Mesendoderm (in vitro differentiated cells): ENCODE measurements at regions not wholly inside any gene's neighbourhood (a gene's known extent, or its start where the extent isn't known, plus 50 kb on each side); places are given as distances from the start of the nearest gene placed in this dataset.

ENCODE experiments used
- DNase-seq: peaks from one replicate; pipeline ENCODE4 v3.0.0; 2013
- H2AK5ac ChIP-seq: 2 replicates; pipeline ENCODE4 v1.6.1; 2013; ENCODE audit warnings: low read length, inconsistent platforms
- H2BK120ac ChIP-seq: 2 replicates; pipeline ENCODE4 v1.6.1; 2013; ENCODE audit warnings: low read depth, mild to moderate bottlenecking, low read length, moderate library complexity, mixed read lengths
- H2BK15ac ChIP-seq: replicated peaks from 2 replicates; pipeline ENCODE4 v1.6.1; 2013; ENCODE audit warnings: low read depth, mild to moderate bottlenecking, moderate library complexity
- H2BK5ac ChIP-seq: 2 replicates; pipeline ENCODE4 v1.6.1; 2013; ENCODE audit warnings: low read length, inconsistent platforms
- H3K18ac ChIP-seq: 2 replicates; pipeline ENCODE4 v1.6.1; 2013; ENCODE audit warnings: mild to moderate bottlenecking, low read length, mixed read lengths
- H3K23ac ChIP-seq: one replicate; pipeline ENCODE4 v1.6.1; 2013; ENCODE audit warnings: low read length
- H3K27ac ChIP-seq: 2 replicates; pipeline ENCODE4 v1.5.1; 2013; ENCODE audit warnings: low read depth, mild to moderate bottlenecking, inconsistent platforms, low read length, moderate library complexity
- H3K27me3 ChIP-seq: 2 replicates; pipeline ENCODE4 v1.6.1; 2013; ENCODE audit warnings: low read length, control low read depth, mild to moderate bottlenecking, inconsistent platforms; ENCODE audit not compliant: insufficient read depth, poor library complexity
- H3K36me3 ChIP-seq: 2 replicates; pipeline ENCODE4 v1.6.1; 2013; ENCODE audit warnings: low read length, inconsistent platforms; ENCODE audit not compliant: control insufficient read depth, insufficient read depth
- H3K4ac ChIP-seq: one replicate; pipeline ENCODE4 v1.6.1; 2013; ENCODE audit warnings: low read depth, mild to moderate bottlenecking, low read length, moderate library complexity
- H3K4me1 ChIP-seq: 2 replicates; pipeline ENCODE4 v1.6.1; 2013; ENCODE audit warnings: low read depth, low read length, inconsistent platforms; ENCODE audit not compliant: control insufficient read depth
- H3K4me2 ChIP-seq: 2 replicates; pipeline ENCODE4 v1.6.1; 2013; ENCODE audit warnings: low read length
- H3K4me3 ChIP-seq: 2 replicates; pipeline ENCODE4 v1.5.1; 2013; ENCODE audit warnings: mild to moderate bottlenecking, low read length
- H3K56ac ChIP-seq: one replicate; pipeline ENCODE4 v1.6.1; 2013; ENCODE audit warnings: low read length
- H3K79me1 ChIP-seq: 2 replicates; pipeline ENCODE4 v1.6.1; 2013; ENCODE audit warnings: low read length, inconsistent platforms
- H3K79me2 ChIP-seq: 2 replicates; pipeline ENCODE4 v1.6.1; 2013; ENCODE audit warnings: mild to moderate bottlenecking, low read length; ENCODE audit not compliant: control insufficient read depth, insufficient read depth
- H3K9ac ChIP-seq: 2 replicates; pipeline ENCODE4 v1.6.1; 2013; ENCODE audit warnings: low read length, inconsistent platforms
- H4K5ac ChIP-seq: one replicate; pipeline ENCODE4 v1.6.1; 2013; ENCODE audit warnings: low read length
- H4K8ac ChIP-seq: one replicate; pipeline ENCODE4 v1.6.1; 2013; ENCODE audit warnings: low read depth, mild to moderate bottlenecking, control low read depth, low read length, moderate library complexity
- WGBS: extraction: QIAGEN DNeasy Blood & Tissue Kit; methylation state at CpG from one replicate; pipeline ENCODE4 v1.1.7; 2013; ENCODE audit warnings: low lambda C conversion rate, missing lambda C conversion rate; ENCODE audit not compliant: insufficient coverage; ENCODE audit errors: extremely low coverage; 5-methylcytosine and 5-hydroxymethylcytosine counted together

DNA sequence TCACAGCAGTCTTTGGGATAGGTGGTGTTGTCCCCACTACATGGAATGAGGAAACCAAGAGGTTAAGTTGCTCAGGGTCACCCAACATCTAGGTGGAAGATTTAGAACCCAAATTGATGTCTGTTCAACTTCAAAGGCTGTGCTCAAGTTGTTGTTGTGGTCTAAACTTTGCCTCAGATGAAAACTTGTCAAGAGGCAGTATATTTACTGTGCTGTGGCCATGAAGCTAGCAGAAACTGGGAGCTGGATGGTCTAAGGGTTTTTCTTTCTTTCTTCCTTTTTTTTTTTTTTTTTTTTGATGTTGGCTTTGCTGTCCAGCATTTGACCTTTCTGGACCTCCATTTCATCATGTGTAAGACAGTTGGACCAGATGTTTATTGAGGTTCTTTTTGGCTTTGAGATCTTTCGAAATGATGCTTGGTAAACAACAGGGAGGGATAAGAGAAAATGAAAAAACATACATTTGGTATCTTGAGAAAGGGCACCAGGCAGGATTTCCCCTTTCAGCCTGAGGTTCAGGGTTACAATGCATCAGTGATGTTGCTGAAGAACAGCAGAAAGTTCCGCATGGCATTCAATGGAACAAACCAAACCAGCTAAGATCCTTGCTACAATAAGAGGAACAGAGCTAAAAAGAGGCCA, 166.2 kb upstream of the RPS6KA3 start:
- Histone ChIP-seq H3K18ac (no peak overlapping the region), H3K4ac (no peak overlapping the region), H3K79me2 (no peaks in the 10 kb centered on the region), H2BK5ac (no peak overlapping the region), H3K79me1 (no peaks in the 10 kb centered on the region), H3K9ac (no peak overlapping the region), H3K27me3 (no peaks in the 10 kb centered on the region), H3K23ac (no peak overlapping the region), H3K4me1 (no peaks in the 10 kb centered on the region), H4K8ac (no peak overlapping the region), H3K4me2 (no peak overlapping the region), H3K27ac (no peak overlapping the region), H3K56ac (no peak overlapping the region), H4K5ac (no peak overlapping the region), H3K4me3 (no peak overlapping the region), H2BK120ac (no peak overlapping the region), H3K36me3 (no peaks in the 10 kb centered on the region), H2AK5ac (no peak overlapping the region), H2BK15ac (no peak overlapping the region)
- DNase-seq = no peak
- WGBS = no CpG with 5 or more reads among the region's 2 CpGs

DNA sequence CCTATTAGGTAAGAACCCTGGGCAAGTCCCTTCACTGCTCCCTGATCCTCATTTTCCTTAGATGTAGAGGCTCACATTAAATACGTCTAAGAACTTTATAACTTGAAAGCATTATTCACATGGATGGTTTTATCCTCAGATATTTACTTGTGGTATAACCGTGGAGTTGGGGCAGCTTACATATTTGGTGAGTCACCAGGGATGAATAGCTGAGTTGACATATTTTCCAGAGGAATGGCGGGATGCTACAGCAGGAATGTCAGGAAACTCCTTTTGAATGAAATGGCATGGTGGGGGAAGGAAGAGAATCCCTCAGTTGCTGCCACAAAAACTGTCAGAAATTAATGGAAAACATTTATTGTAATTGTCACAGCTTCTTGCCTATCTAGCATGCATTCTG, 165.3 kb upstream of the RPS6KA3 start:
- no peak overlapping the region for H2BK15ac ChIP-seq
- H4K5ac ChIP-seq = no peak overlapping the region
- DNase-seq = no peak
- H3K23ac ChIP-seq = no peak overlapping the region
- H3K27me3 ChIP-seq = no peaks in the 10 kb centered on the region
- H4K8ac ChIP-seq = no peak overlapping the region
- WGBS = no CpG with 5 or more reads among the region's 3 CpGs
- H2AK5ac ChIP-seq = no peak overlapping the region
- no peaks in the 10 kb centered on the region for H3K36me3 ChIP-seq
- H2BK5ac ChIP-seq = no peak overlapping the region
- no peak overlapping the region for H3K4ac ChIP-seq
- no peak overlapping the region for H2BK120ac ChIP-seq
- H3K18ac ChIP-seq = no peak overlapping the region
- no peaks in the 10 kb centered on the region for H3K4me1 ChIP-seq
- no peaks in the 10 kb centered on the region for H3K79me1 ChIP-seq
- no peak overlapping the region for H3K4me3 ChIP-seq
- H3K27ac ChIP-seq = no peak overlapping the region
- no peak overlapping the region for H3K56ac ChIP-seq
- H3K4me2 ChIP-seq = no peak overlapping the region
- no peak overlapping the region for H3K9ac ChIP-seq
- H3K79me2 ChIP-seq = no peaks in the 10 kb centered on the region

DNA sequence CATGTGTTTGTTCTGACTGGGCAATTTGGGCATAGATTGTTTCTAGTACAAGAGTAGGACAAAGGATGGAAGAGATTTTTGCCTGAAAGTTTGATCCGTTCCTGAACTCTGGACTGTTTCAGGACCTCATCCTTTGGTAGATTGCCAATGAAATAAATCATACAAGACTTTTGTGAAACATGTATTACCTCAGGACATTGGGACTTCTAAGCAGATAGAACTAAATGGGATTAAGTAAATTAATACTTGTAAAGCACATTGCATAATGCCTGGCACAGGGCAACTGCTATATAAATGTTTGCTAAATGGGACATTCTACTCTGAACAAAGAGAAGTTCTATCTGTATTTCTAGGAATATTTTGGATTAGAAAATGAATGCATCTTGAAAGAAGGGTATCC, 164.8 kb upstream of the RPS6KA3 start:
- WGBS = no CpG with 5 or more reads among the region's 1 CpG

DNA sequence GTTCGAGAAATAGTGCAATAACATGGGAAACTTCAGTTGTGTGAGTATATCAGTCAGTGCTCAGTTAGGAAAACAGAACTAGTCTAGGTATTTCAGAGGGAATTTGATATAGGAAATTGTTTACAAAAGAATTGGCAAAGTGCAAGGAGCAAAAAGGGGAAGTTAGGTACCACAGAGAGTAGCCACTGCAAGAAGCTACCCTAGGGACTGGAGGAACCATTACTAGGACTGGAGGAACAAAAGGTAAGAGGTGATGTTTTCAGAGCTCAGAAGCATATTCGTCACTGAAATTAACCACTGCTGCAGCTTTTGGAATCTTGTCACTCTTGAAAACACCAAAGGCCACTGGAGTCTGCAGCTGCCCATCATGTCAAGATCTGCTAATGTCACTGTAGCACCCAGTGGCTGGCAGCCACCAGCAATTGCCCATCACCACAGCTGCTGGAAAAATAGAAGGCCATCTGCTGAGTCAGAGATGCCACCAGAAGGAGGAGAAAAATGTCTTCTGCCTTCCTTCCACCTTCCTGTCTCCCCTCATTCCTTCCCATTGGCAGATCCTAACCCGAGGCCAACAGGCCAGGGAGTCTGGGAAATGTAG, 160.6 kb upstream of the RPS6KA3 start:
- Histone ChIP-seq H3K4me1 (no peaks in the 10 kb centered on the region), H3K4ac (no peak overlapping the region), H3K27ac (no peak overlapping the region)

More for the DNA sequence above, 164.8 kb upstream of the RPS6KA3 start:
- H3K4me3 ChIP-seq = no peak overlapping the region
- H3K18ac ChIP-seq = no peak overlapping the region
- no peak overlapping the region for H3K23ac ChIP-seq
- no peak overlapping the region for H4K8ac ChIP-seq
- H2BK15ac ChIP-seq = no peak overlapping the region
- H3K27ac ChIP-seq = no peak overlapping the region
- H3K27me3 ChIP-seq = no peaks in the 10 kb centered on the region
- H3K36me3 ChIP-seq = no peaks in the 10 kb centered on the region
- no peak overlapping the region for H2AK5ac ChIP-seq
- no peak overlapping the region for H3K4me2 ChIP-seq
- no peak overlapping the region for H4K5ac ChIP-seq
- no peaks in the 10 kb centered on the region for H3K79me2 ChIP-seq
- H2BK120ac ChIP-seq = no peak overlapping the region
- H2BK5ac ChIP-seq = no peak overlapping the region
- no peak overlapping the region for H3K9ac ChIP-seq
- no peaks in the 10 kb centered on the region for H3K79me1 ChIP-seq
- H3K56ac ChIP-seq = no peak overlapping the region
- DNase-seq = no peak
- H3K4me1 ChIP-seq = no peaks in the 10 kb centered on the region
- H3K4ac ChIP-seq = no peak overlapping the region

DNA sequence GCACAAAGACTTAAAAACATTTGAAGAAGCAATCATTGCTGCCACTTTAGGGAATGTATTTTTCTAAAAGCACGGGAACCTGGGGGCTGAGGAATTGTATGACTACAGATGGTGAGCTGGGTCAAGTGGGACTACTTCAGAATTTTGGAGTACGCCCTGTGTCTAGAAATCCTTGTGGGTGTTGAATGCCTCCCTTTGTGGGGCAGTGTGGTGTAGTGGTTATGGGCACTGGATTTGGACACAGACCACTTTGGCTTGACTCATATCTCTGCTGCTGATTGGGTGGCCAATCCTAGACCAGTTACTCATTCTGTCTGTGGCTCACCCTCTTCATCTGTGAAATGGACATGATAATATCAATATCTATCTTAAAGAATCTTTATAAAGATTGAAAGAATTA, 155.0 kb upstream of the RPS6KA3 start:
- H2AK5ac ChIP-seq = no peak overlapping the region
- H3K23ac ChIP-seq = no peak overlapping the region
- no peak overlapping the region for H3K4me2 ChIP-seq
- H3K4me1 ChIP-seq = no peaks in the 10 kb centered on the region
- H2BK5ac ChIP-seq = no peak overlapping the region
- H3K4ac ChIP-seq = no peak overlapping the region
- H2BK15ac ChIP-seq = no peak overlapping the region
- H4K5ac ChIP-seq = no peak overlapping the region
- no peaks in the 10 kb centered on the region for H3K79me1 ChIP-seq
- no peak overlapping the region for H3K27ac ChIP-seq
- no peak overlapping the region for H3K18ac ChIP-seq
- no peak overlapping the region for H4K8ac ChIP-seq
- WGBS = no CpG with 5 or more reads among the region's 2 CpGs
- no peaks in the 10 kb centered on the region for H3K36me3 ChIP-seq
- H3K56ac ChIP-seq = no peak overlapping the region
- H2BK120ac ChIP-seq = no peak overlapping the region
- H3K9ac ChIP-seq = no peak overlapping the region
- no peak overlapping the region for H3K4me3 ChIP-seq
- H3K79me2 ChIP-seq = no peaks in the 10 kb centered on the region
- no peaks in the 10 kb centered on the region for H3K27me3 ChIP-seq
- no peak for DNase-seq

More for the DNA sequence above, 160.6 kb upstream of the RPS6KA3 start:
- H3K4me3 ChIP-seq = no peak overlapping the region
- peak; percentile 32 for DNase-seq
- no peaks in the 10 kb centered on the region for H3K79me1 ChIP-seq
- no peak overlapping the region for H4K5ac ChIP-seq
- no peak overlapping the region for H4K8ac ChIP-seq
- no peak overlapping the region for H2AK5ac ChIP-seq
- no CpG with 5 or more reads among the region's 3 CpGs for WGBS
- H3K56ac ChIP-seq = no peak overlapping the region
- no peak overlapping the region for H3K4me2 ChIP-seq
- no peak overlapping the region for H2BK15ac ChIP-seq
- no peak overlapping the region for H3K9ac ChIP-seq
- H3K18ac ChIP-seq = no peak overlapping the region
- no peaks in the 10 kb centered on the region for H3K36me3 ChIP-seq
- no peak overlapping the region for H2BK120ac ChIP-seq
- no peaks in the 10 kb centered on the region for H3K79me2 ChIP-seq
- H2BK5ac ChIP-seq = no peak overlapping the region
- no peak overlapping the region for H3K23ac ChIP-seq
- no peaks in the 10 kb centered on the region for H3K27me3 ChIP-seq

DNA sequence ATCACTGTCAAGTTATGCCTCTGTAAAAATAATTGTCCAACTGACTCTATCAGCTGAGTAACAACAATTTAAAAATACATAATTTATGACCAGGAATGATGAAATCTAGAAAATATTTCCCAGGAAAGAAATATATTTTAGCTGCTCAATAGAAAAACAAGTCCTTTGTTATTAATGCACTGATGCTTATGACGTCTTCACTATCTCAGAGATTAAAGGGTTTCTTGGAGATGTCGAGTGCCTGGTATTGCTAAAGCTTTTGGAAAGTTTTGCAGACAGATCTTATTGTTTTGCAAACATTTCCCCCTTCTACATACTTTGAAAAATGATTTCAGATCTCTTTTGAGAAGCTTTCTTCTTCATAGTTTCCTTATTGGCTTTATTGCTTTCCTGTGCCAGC, 154.6 kb upstream of the RPS6KA3 start:
- Histone ChIP-seq H3K56ac (no peak overlapping the region), H3K23ac (no peak overlapping the region), H3K36me3 (no peaks in the 10 kb centered on the region), H3K4ac (no peak overlapping the region), H4K5ac (no peak overlapping the region), H3K79me1 (no peaks in the 10 kb centered on the region), H3K4me1 (no peaks in the 10 kb centered on the region), H3K27me3 (no peaks in the 10 kb centered on the region), H3K4me2 (no peak overlapping the region), H3K27ac (no peak overlapping the region), H3K79me2 (no peaks in the 10 kb centered on the region), H3K4me3 (no peak overlapping the region), H2BK5ac (no peak overlapping the region), H3K9ac (no peak overlapping the region), H3K18ac (no peak overlapping the region), H2AK5ac (no peak overlapping the region), H2BK120ac (no peak overlapping the region), H2BK15ac (no peak overlapping the region), H4K8ac (no peak overlapping the region)
- WGBS = no CpG with 5 or more reads among the region's 2 CpGs
- DNase-seq = no peak
